Colonic mucosa (tissue), 4 donors: ENCODE measurements at regions not wholly inside any gene's neighbourhood (a gene's known extent, or its start where the extent isn't known, plus 50 kb on each side); places are given as distances from the start of the nearest gene placed in this dataset.

Source experiments
- DNase-seq: peaks from one replicate; pipeline ENCODE4 v3.0.0-alpha.2; 2020
- H3K27ac ChIP-seq: fragments of 200-600 bp; one replicate; pipeline ENCODE4 v1.8.0; 2021
- H3K27me3 ChIP-seq: fragments of 200-600 bp; one replicate; pipeline ENCODE4 v1.8.0; 2021
- H3K36me3 ChIP-seq: fragments of 200-600 bp; one replicate; pipeline ENCODE4 v1.8.0; 2021
- H3K4me1 ChIP-seq: fragments of 200-600 bp; one replicate; pipeline ENCODE4 v1.8.0; 2021; ENCODE audit warnings: mild to moderate bottlenecking
- H3K4me3 ChIP-seq: fragments of 200-600 bp; one replicate; pipeline ENCODE4 v1.8.0; 2021
- H3K9ac ChIP-seq, 2 donors: one replicate each; pipeline ENCODE4 v1.7.0; 2013; ENCODE audit warnings: control low read depth in 2 of 2, low read depth in 2 of 2, low read length in 2 of 2
- H3K9me3 ChIP-seq: fragments of 200-600 bp; one replicate; pipeline ENCODE4 v1.8.0; 2021
- CTCF ChIP-seq: fragments of 200-600 bp; IDR thresholded peaks from one replicate; pipeline ENCODE4 v1.8.0; 2022; ENCODE audit warnings: antibody characterized with exemption, mild to moderate bottlenecking
- intact Hi-C: fragments of 100-400 bp; cut with DNase I; formaldehyde crosslinking; loops from one replicate; pipeline ENCODE4 v1.14.1; 2022
- donor health status: healthy.
- donor health status: DM: no; HTN: no; CAD: no.
- donor health status: DM: no; HTN: no; CAD: no.

- Histone ChIP-seq H3K9ac (no peak overlapping the region), H3K27me3 (no peaks in the 10 kb centered on the region), H3K36me3 (no peaks in the 10 kb centered on the region), H3K9me3 (no peaks in the 10 kb centered on the region), H3K27ac (no peak overlapping the region), H3K4me1 (no peaks in the 10 kb centered on the region), H3K4me3 (no peak overlapping the region)
- intact Hi-C loops: no loop called here
- no peak for TF ChIP-seq CTCF
- DNase-seq: no peak
These were observed 175.7 kb upstream of the PLXNA2 start for GRCh38 chr1:208419746-208420420.

- H3K27ac ChIP-seq: no peak overlapping the region
- no peaks in the 10 kb centered on the region for H3K4me1 ChIP-seq
- no peak for TF ChIP-seq CTCF
- intact Hi-C loops: no loop called here
- H3K4me3 ChIP-seq: no peak overlapping the region
- no peaks in the 10 kb centered on the region for H3K9me3 ChIP-seq
- no peak overlapping the region for H3K9ac ChIP-seq
- H3K27me3 ChIP-seq: no peaks in the 10 kb centered on the region
- H3K36me3 ChIP-seq: no peaks in the 10 kb centered on the region
- DNase-seq: no peak
These were observed 176.5 kb upstream of the PLXNA2 start for GRCh38 chr1:208420696-208421095.

- no peak overlapping the region for H3K27ac ChIP-seq
- H3K36me3 ChIP-seq: no peaks in the 10 kb centered on the region
- H3K4me3 ChIP-seq: no peak overlapping the region
- no peaks in the 10 kb centered on the region for H3K4me1 ChIP-seq
- no peaks in the 10 kb centered on the region for H3K27me3 ChIP-seq
- no peak for DNase-seq
- no peak overlapping the region for H3K9ac ChIP-seq
- intact Hi-C loops: no loop called here
- no peak for TF ChIP-seq CTCF
- H3K9me3 ChIP-seq: no peaks in the 10 kb centered on the region
These were observed 177.3 kb upstream of the PLXNA2 start for GRCh38 chr1:208421486-208421885.

- intact Hi-C loops: no loop called here
- no peak for DNase-seq
- no peaks in the 10 kb centered on the region for H3K36me3 ChIP-seq
These were observed 179.3 kb upstream of the PLXNA2 start for GRCh38 chr1:208423526-208423925.

GRCh38 chr1:208425096-208425495 is 180.9 kb upstream of the PLXNA2 start:
- H3K4me1 ChIP-seq: no peaks in the 10 kb centered on the region
- H3K27ac ChIP-seq: no peak overlapping the region
- H3K9ac ChIP-seq: no peak overlapping the region
- H3K36me3 ChIP-seq: no peaks in the 10 kb centered on the region
- intact Hi-C loops: no loop called here
- no peaks in the 10 kb centered on the region for H3K9me3 ChIP-seq
- DNase-seq: no peak
- TF ChIP-seq CTCF: no peak
- no peak overlapping the region for H3K4me3 ChIP-seq
- H3K27me3 ChIP-seq: no peaks in the 10 kb centered on the region

More at GRCh38 chr1:208423526-208423925, 179.3 kb upstream of the PLXNA2 start:
- Histone ChIP-seq H3K27ac (no peak overlapping the region), H3K27me3 (no peaks in the 10 kb centered on the region), H3K9me3 (no peaks in the 10 kb centered on the region), H3K4me3 (no peak overlapping the region), H3K4me1 (no peaks in the 10 kb centered on the region), H3K9ac (no peak overlapping the region)
- TF ChIP-seq CTCF: no peak
